Activated CD4-positive, alpha-beta T cell treated with anti-CD3 and anti-CD28 coated beads, Interleukin-10, Interleukin-2, amounts not matched to agents 100 ng/mL and 50 ng/mL, durations not matched to agents 16 hours and 8 hours (primary cell): ENCODE measurements at regions not wholly inside any gene's neighbourhood (a gene's known extent, or its start where the extent isn't known, plus 50 kb on each side); places are given as distances from the start of the nearest gene placed in this dataset.
A peak's percentile ranks its signal among the peaks of the same experiment; 100 is the strongest.

ENCODE experiments used
- DNase-seq: peaks from one replicate; pipeline ENCODE4 v3.0.0-alpha.2; 2020

DNA sequence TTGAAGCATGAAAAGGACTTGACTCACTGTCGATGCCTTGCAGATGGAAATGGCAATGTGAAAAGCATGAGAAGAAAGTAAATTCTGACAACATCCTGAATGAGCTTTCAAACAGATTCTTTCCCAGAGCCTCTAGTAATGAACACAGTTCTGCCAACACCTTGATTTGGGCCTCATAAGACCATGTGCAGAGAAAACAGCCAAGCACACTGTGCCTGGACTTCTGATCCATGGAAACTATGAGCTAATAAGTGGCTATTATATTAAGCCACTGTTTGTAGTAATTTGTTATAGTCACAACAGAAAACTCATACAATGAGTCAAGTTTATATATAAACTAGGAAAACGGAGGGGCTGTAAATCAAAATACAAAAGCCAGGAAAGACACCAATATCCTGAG lies 477.3 kb downstream of the MBD2 start:
- DNase-seq = no peak

DNA sequence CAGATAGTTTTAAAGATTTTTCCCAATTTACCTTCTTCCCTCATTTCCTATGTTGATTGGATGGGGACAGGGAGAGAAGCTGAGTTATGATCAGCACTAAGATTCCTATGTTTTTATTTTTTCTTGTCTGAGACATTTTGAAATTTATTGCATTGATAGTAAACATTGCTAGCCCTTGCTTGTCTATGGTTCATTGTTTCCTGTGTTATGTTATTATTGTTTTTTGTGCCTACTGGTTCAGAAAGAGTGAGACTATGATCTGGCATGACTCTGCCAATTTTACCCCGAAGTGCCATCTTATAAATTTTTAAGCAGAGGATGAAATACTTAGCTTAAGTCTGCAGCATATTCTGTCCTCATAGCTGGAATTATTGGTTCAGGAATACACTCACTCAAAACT lies 478.5 kb downstream of the MBD2 start:
- DNase-seq = no peak

DNA sequence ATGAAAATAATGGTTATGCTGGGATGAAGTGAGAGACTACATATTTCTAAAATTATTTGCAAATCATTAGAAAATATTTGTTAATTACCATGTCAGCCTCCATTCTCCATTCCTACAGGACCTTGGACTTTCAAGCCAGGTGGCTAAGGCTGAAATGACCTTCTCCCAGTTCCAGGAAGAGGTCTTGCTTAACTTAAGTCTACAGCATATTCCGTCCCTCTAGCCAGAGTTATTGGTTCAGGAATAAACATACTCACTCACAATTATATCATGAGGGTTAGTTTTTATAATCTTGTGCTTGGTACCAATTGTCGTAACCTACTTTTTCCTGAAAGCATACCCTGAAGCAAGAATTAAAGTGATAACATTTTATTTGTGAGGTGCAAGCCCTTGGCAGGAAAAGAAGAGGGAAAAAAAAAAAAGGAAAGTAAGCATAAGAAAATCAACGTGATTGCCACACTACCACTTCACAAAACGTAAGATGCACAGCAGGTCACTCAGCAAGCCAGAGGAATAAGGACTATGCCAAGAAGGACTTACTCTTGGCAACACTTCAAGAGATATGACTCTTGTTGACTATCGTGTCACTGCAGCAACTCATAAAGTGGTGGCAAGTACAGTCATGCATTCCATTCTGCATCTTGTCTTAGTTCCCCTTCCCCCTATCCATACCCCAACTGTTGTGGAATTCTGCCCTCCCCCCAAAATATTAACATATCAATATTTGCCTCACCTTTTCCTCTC lies 479.1 kb downstream of the MBD2 start:
- DNase-seq = no peak

DNA sequence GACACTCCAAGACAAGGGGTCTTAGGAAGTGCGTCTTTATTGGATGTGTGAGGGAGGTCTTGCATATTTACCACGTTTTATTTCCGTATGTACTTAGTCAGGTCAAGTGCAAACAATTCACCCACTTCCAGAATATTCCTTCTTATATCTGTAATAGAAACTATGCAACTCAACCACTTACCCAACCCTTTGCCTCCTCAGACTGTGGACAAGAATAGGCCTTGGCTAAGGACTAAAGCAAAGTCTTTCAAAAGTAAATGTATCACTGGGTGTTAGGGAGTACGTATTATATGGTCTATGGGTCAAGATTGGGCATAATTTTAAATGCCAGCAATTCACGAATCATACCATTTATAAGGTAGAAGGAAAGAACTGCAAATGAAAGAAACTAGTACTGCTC lies 484.8 kb downstream of the MBD2 start:
- DNase-seq = no peak

- DNase-seq = no peak
These were observed 488.9 kb downstream of the MBD2 start for GRCh38 chr18:53735526-53735925.

GRCh38 chr18:53715243-53715853 lies 509.1 kb downstream of the MBD2 start:
- no peak for DNase-seq

- no peak for DNase-seq
These were observed 514.4 kb downstream of the MBD2 start for GRCh38 chr18:53710080-53710479.

GRCh38 chr18:53702480-53702879 lies 522.0 kb downstream of the MBD2 start:
- no peak for DNase-seq

DNA sequence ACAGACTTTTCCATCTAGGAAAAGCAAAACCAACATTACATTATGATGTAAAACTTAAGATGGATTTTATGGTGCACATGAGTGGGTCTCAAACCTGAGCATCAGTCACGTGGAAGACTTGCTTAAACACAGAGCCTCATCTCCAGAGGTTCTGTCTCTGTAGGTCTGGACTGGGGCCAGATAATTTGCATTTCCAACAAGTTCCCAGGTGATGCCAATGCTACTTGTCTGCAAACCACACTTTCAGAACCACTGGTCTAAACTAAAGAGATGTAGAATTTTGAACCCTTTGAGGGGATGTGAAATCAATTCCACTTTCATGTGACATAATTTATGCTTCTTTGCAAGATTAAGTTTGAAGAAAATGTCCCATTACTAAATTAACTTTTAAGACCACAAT lies 522.8 kb downstream of the MBD2 start:
- DNase-seq = no peak

- peak; percentile 10 for DNase-seq
These were observed 525.6 kb downstream of the MBD2 start for GRCh38 chr18:53698907-53699306.

- no peak for DNase-seq
These were observed 534.6 kb downstream of the MBD2 start for GRCh38 chr18:53689886-53690285.

DNA sequence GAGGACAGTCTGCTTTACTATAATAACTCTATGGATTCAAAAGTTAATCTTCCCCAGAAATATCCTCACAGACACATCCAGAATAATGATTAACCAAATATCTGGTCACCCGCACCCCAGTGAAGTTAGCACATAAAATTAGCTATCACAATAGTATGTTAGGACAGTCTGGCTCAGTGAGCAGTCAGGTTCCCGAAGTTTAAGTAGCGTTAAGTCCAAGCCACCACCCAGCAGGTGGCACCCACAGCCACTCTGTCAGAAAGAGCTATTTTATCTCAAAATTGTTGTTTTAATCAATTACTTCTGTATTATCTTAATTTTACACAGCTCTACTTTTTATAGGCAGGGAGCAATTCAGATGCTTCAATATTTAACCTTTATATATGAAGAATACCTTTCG lies 537.5 kb downstream of the MBD2 start:
- DNase-seq = no peak

DNA sequence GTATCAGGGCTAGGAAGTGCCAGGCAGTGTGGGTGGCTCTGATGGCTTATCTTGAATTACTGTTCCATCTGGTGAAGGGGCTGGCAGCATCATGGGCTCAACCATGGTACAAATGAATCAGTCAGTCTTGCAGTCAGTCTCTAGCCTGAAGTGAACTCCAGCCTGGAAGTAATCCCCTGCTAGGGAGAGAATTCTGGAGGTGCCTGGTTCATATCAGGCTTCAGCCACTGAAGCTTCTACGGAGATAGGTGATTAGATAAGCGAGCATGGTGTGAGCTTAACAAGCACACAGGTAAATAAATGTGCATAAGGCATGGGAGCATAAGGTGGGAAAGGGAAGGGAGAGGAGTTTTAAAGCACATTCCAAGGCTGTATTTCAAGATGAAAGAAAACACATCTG lies 541.7 kb downstream of the MBD2 start:
- DNase-seq = no peak

DNA sequence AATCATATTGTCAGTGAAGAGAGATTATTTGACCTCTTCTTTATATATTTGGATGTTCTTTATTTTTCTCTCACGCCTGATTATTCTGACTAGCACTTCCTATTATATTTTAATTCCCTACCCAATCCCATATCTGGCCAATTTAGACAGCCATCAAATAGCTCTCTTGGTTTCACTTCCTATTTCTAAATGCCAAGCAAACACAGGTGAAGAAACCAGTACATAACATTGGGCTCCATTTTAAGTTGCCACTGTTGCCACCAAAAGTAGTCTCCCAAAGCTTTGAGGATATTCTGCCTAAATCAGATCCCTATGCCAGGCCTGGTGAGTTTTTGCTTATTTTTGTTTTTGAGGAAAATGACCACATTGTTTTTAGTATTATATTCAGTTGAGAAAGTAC lies 547.0 kb downstream of the MBD2 start:
- DNase-seq = no peak

DNA sequence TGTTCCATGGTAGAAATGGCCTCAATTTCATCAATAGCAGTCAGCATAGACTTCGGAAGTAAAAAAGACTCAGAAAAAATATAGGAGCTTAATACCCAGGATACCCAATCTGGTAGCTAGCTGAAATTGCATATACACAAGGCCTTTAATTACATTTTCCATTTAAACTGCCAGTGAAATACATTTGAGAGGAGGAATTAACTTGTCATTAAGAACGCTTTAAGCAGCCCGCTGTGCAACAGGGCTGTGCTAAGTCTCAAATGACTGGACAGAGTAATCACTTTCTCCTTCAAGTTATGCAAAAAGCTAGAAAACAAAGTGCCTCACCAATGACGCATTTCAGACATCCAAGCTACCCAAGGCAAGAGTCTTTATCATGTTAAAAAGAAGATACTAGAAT lies 558.8 kb downstream of the MBD2 start:
- DNase-seq = no peak

- DNase-seq = no peak
These were observed 559.9 kb downstream of the MBD2 start for GRCh38 chr18:53664575-53664974.

GRCh38 chr18:53660306-53660705 lies 564.2 kb downstream of the MBD2 start:
- no peak for DNase-seq

DNA sequence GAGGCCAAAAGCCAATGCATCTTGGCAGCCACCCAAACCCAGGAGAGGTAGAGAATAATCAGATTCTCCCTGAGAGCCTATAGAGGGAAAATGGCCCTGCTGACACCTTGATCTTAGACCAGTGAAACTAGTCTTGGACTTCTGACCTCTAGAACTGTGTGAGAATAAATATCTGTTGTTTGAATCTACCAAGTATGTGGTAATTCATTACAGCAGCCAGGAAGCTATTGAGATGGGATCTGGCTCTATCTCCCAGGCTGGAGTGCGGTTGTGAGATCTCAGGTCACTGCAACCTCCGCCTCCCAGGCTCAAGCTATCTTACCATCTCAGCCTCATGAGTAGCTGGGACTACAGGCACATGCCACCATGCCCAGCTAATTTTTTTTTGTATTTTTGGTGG lies 567.2 kb downstream of the MBD2 start:
- no peak for DNase-seq

GRCh38 chr18:53649621-53650020 lies 574.8 kb downstream of the MBD2 start:
- DNase-seq = no peak

DNA sequence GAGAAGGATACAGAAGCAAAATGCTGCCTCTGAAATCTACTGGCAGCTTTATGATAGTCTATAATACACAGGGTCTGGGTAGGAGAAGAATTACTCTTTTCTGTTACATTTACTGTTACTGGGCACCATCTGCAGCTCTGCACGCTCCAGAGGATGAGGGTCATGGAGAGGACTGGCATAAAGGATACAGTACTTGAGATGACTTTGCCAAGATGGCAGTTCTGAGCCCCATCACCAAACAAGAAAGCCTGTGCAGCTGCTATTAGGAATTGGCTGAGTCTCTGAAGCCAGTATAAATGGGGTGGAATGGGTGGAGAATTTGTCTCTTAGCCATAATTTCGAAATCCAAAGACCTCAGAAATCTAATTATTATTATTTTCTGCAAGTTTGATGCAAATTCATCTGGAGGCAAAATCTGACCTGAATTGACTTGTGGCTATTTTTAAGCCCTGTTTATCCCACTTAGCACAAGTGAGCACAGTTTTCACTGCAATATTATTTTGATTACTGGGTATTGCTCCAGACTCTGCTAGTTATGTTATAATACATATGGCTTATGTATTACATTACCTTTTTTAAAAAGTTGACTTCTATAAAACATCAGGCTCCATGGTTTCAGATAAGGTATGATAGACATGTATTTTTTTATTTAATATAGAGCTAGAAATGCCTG lies 579.5 kb downstream of the MBD2 start:
- no peak for DNase-seq

DNA sequence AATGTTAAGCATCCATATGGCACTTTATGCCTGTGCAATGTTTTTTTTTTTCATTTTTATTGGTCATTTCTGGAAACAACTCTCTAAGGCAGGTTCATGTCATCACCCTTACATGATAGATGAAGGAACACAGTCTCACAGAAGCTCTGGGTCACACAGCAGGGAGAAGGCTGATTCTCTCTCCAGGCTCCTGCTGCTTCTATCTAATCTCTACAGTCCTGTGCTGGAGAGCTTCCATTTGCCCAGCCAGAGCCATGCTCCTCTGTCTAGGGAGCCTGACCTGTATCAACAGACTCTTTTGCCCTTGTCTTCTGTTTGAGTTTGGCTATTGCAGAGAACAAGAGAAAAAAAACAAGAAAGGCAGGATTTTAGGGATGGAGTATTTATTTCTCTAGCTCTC lies 584.8 kb downstream of the MBD2 start:
- no peak for DNase-seq

DNA sequence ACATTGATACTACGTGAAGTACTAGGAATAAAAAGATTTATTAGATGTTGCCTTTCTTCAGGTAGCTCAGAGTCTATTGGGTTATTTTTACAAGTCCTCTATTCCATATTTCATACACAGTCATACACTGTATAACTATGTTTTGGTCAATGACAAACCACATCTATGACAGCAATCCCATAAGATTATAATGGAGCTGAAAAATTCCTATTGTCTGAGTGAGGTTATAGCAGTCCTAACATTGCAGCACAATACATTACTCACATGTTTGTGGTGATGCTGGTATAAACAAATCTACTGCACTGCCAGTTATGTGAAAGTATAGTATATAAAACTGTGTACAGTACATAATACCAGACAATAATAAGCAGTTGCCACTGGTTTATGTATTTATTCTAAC lies 595.1 kb downstream of the MBD2 start:
- DNase-seq = no peak

DNA sequence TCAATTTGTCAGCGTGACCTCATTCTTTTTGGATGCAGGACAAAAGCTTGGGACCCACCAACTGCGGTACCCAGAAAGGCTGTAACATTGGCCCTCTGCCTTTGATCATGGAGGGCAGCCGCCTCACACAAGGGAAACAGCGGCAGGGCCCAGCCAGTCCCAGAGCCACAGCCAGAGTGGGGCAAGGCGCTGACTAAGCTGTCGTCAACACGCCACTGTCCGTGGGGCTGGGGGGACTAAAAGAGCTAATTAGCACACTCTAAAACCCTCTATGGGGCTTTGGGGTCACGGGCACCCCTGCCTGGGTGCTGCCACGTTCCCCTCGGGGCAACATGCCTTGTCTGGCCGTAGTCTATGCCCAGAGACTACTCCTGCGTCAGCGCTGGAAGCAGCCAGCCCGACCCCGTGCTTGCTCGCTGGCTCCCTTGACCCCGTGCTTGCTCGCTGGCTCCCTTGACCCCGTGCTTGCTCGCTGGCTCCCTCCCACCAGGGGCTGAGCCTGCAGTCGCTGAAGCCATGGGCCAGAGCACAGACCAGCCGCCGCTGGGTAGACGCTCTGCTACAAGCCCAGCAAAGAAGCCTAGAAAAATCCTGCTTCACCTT lies 598.4 kb downstream of the MBD2 start:
- no peak for DNase-seq

DNA sequence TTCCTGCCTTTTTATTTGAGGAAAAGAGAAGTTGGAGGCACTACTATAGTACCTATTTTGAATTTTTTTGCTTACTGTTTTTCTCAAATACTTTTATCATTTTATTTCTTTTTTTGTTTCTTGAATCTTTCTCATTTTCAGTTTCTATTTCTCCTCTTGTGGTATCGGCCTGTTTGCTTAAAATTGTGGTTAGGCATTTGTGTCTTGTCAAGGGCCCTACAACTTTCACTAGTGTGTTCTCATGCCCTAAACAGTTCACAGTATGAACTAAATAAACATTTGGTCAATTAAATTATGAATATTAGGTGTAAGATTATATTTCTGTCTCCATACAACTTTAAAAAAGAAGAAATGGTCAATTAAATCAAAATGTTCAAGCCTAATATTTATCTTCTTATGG lies 613.5 kb downstream of the MBD2 start:
- DNase-seq = no peak
